NB4 (cell line): ENCODE measurements at regions not wholly inside any gene's neighbourhood (a gene's known extent, or its start where the extent isn't known, plus 50 kb on each side); places are given as distances from the start of the nearest gene placed in this dataset.

Experiments used
- DNase-seq: peaks from one replicate; pipeline ENCODE4 v3.0.0; 2010; ENCODE audit warnings: low read depth
- H3K4me3 ChIP-seq: one replicate; pipeline ENCODE4 v1.5.1; 2011; ENCODE audit warnings: mild to moderate bottlenecking, low read depth, low read length, moderate library complexity
- CTCF ChIP-seq: IDR thresholded peaks from one replicate; pipeline ENCODE4 v1.5.1; 2012; ENCODE audit warnings: low read depth, low read length
- MAX ChIP-seq: IDR thresholded peaks from 2 replicates; pipeline ENCODE4 v1.6.1; 2011; ENCODE audit warnings: low read depth, low read length
- MYC ChIP-seq: IDR thresholded peaks from 2 replicates; pipeline ENCODE4 v1.6.1; 2011; ENCODE audit warnings: low read depth, low read length
- POLR2A ChIP-seq: IDR thresholded peaks from 2 replicates; pipeline ENCODE4 v1.6.1; 2011; ENCODE audit warnings: mild to moderate bottlenecking; ENCODE audit not compliant: insufficient read length; ENCODE audit errors: extremely low read depth

GRCh38 chr3:148318240-148318639 lies 379.5 kb upstream of the AGTR1 start:
- H3K4me3 ChIP-seq: no peak overlapping the region
- TF ChIP-seq POLR2A (no peak), MYC (no peak), MAX (no peak), CTCF (no peak)
- DNase-seq: no peak

GRCh38 chr3:148319161-148319915 lies 378.4 kb upstream of the AGTR1 start:
- H3K4me3 ChIP-seq: no peak overlapping the region
- DNase-seq: peak; percentile 64
- TF ChIP-seq MYC (no peak), MAX (0 out of 2 replicates have a peak, but pooled peaks have one; percentile 30), CTCF (no peak)

- H3K4me3 ChIP-seq: no peak overlapping the region
- TF ChIP-seq MAX (no peak), CTCF (no peak), POLR2A (no peak), MYC (no peak)
- DNase-seq: no peak
Observed at GRCh38 chr3:148319960-148320359, 377.7 kb upstream of the AGTR1 start.

GRCh38 chr3:148329481-148330235 lies 368.0 kb upstream of the AGTR1 start:
- TF ChIP-seq MAX (no peak), POLR2A (no peak), CTCF (no peak)
- no peak for DNase-seq
- H3K4me3 ChIP-seq: no peak overlapping the region

- TF ChIP-seq MYC (no peak), POLR2A (no peak), MAX (no peak), CTCF (no peak)
- no peak for DNase-seq
- no peak overlapping the region for H3K4me3 ChIP-seq
Observed at GRCh38 chr3:148330542-148330941, 367.2 kb upstream of the AGTR1 start.
